ENCODE measurements at regions not wholly inside any gene's neighbourhood (a gene's known extent, or its start where the extent isn't known, plus 50 kb on each side); places are given as distances from the start of the nearest gene placed in this dataset.

DNA sequence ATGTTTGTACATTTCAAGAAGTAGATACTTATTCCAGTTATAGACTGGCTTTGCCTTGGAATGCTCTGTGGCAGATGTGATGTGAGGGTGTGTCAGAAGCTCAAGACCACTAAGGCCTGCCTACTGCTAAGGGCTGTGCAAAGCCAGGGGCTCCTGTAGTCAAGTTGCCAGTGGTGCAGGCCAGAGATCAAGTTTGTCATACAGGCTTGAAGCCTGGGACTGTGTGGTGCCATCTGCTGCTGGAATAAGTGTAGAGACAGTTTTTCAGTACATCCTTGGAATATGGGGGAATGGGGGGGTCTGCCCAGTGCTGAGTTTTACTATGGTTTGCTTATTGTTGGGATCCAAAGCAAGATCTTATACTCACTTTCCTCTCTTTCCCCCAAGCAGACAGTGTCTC is 649.9 kb upstream of the FOXG1 start:
- H3K27me3 ChIP-seq (ENCODE audit: control insufficient read depth, insufficient read depth, low read length) = no peaks in the 10 kb centered on the region
- TF ChIP-seq, protein P1, sequence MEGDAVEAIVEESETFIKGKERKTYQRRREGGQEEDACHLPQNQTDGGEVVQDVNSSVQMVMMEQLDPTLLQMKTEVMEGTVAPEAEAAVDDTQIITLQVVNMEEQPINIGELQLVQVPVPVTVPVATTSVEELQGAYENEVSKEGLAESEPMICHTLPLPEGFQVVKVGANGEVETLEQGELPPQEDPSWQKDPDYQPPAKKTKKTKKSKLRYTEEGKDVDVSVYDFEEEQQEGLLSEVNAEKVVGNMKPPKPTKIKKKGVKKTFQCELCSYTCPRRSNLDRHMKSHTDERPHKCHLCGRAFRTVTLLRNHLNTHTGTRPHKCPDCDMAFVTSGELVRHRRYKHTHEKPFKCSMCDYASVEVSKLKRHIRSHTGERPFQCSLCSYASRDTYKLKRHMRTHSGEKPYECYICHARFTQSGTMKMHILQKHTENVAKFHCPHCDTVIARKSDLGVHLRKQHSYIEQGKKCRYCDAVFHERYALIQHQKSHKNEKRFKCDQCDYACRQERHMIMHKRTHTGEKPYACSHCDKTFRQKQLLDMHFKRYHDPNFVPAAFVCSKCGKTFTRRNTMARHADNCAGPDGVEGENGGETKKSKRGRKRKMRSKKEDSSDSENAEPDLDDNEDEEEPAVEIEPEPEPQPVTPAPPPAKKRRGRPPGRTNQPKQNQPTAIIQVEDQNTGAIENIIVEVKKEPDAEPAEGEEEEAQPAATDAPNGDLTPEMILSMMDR (IDR thresholded peaks at IDR 0.05; ENCODE audit: insufficient read depth, low read length, severe bottlenecking) = no peak
- H3K4me3 ChIP-seq (ENCODE audit: low read depth, low read length) = no peak overlapping the region
- FAIRE-seq = peak; percentile 23
- no peaks in the 10 kb centered on the region for H3K36me3 ChIP-seq (ENCODE audit: control insufficient read depth, insufficient read depth, low read length)
- DNase-seq (ENCODE audit: low read depth) = no peak

DNA sequence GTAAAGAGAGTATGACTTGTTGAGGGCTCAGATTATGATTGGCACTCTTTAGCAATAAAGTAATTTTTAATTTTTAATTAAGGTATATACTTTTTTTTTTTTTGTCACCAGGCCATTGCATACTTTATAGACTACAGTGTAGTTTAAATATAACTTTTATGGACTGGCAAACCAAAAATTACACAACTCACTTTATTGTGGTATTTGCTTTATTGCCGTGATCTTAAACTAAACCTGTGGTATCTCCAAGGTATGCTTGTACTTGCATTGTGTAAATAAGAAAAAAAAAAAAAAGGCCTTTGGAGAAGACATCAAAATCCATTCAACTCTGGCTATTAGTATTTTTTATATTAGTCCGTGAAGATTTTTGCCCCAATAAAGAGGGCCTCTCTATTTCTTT is 646.7 kb upstream of the FOXG1 start:
- no peak for FAIRE-seq
- Histone ChIP-seq H3K4me3 (ENCODE audit: low read depth, low read length) (no peak overlapping the region), H3K36me3 (ENCODE audit: control insufficient read depth, insufficient read depth, low read length) (no peaks in the 10 kb centered on the region), H3K27me3 (ENCODE audit: control insufficient read depth, insufficient read depth, low read length) (no peaks in the 10 kb centered on the region)
- no peak for DNase-seq (ENCODE audit: low read depth)
- TF ChIP-seq, protein P1 (IDR thresholded peaks at IDR 0.05; ENCODE audit: insufficient read depth, low read length, severe bottlenecking) = no peak

DNA sequence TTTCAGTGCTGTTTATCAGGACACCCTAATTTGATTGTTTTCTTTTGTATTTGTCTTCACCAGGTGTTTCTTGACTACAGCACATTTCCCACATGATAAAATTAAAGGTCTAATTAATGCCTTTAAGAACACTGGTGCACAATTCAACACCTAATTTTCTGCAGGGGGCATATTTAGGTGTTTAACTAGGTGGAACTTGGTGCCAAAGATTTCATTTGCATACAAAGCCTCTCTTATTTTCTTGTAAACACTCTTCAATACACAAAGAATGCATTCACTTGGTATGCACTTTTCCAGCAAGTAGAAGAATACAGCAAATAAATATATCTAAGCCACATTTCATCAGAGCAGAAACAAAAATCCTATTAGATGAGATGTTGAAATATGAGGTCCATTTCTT is 646.2 kb upstream of the FOXG1 start:
- Histone ChIP-seq H3K27me3 (ENCODE audit: control insufficient read depth, insufficient read depth, low read length) (no peaks in the 10 kb centered on the region), H3K4me3 (ENCODE audit: low read depth, low read length) (no peak overlapping the region), H3K36me3 (ENCODE audit: control insufficient read depth, insufficient read depth, low read length) (no peaks in the 10 kb centered on the region)
- TF ChIP-seq, protein P1 (IDR thresholded peaks at IDR 0.05; ENCODE audit: insufficient read depth, low read length, severe bottlenecking) = no peak
- DNase-seq (ENCODE audit: low read depth) (no peak), FAIRE-seq (no peak)

DNA sequence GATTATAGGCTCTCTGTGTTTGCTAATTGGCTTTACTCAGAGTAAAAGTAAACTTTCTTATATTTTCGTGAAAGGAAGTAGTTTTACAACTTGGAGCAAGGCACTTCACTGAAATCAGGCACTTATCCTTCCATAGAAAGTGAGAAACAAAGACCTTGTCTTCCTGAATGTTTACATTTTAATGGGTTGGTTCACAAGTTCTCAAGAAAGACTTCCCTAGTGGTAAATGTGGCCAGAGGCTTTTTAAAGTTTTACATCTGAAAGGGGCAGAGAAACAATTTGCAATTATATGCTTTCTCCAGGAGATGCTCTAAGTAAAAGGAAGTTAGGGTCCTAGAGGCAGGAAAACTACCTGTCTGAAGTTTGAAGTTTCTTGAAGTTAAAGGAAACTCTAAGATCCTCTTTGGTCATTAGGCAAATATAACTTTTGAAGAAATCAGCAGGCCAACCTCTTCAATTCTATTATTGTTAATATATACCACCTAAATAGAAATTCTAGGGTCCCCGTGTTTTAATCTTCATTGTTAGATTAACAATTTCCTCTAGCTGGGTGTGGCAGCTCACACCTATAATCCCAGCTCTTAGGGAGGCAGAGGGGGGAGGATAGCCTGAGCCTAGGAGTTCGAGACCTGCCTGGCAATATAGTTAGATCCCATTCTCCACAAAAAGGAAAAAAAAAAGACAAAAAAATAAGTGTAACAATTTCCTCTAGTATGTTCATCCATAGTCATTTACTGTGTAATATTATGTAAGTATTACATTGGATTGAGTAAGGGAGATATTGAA is 644.9 kb upstream of the FOXG1 start:
- TF ChIP-seq, protein P1 (IDR thresholded peaks at IDR 0.05; ENCODE audit: insufficient read depth, low read length, severe bottlenecking) = no peak
- H3K4me3 ChIP-seq (ENCODE audit: low read depth, low read length) = no peak overlapping the region
- no peaks in the 10 kb centered on the region for H3K36me3 ChIP-seq (ENCODE audit: control insufficient read depth, insufficient read depth, low read length)
- H3K27me3 ChIP-seq (ENCODE audit: control insufficient read depth, insufficient read depth, low read length) = no peaks in the 10 kb centered on the region
- DNase-seq (ENCODE audit: low read depth) (no peak), FAIRE-seq (no peak)

DNA sequence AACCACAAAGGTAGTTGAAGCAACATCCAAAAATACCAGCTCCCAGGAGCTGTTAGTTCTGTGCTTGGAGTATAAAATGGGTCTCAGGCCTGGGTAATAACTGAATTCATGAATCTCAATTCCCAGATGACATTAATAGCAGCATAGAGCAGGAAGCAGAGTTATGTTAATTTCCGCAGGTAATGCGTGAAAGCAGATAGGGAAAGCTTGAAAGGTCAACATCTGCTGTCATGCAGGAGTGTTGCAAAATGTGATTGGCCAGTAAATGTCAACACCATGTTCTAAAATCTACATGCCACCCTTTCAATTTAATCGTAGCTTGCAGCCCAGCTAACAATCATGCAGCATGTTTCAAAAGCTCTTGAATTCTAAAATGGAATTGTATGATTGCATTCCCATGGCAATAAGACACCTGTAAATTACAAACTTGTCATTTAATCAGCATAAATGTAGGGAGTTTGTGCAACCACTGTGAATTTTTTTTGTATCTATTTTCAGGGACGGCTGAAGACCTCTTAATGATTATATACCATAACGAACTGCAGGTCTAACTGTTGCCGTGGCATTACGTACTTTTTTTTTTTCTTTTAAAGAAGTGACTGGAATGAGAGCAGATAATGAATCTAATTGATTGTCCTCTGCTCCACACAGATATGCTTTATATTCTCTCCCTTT is 635.8 kb upstream of the FOXG1 start:
- H3K36me3 ChIP-seq (ENCODE audit: control insufficient read depth, insufficient read depth, low read length) = no peaks in the 10 kb centered on the region
- no peak for FAIRE-seq
- H3K27me3 ChIP-seq (ENCODE audit: control insufficient read depth, insufficient read depth, low read length) = no peaks in the 10 kb centered on the region
- no peak overlapping the region for H3K4me3 ChIP-seq (ENCODE audit: low read depth, low read length)
- TF ChIP-seq, protein P1 (IDR thresholded peaks at IDR 0.05; ENCODE audit: insufficient read depth, low read length, severe bottlenecking) = no peak
- no peak for DNase-seq (ENCODE audit: low read depth)

All from bronchial epithelial cell (primary cell).